Stimulated activated naive CD8-positive, alpha-beta T cell treated with anti-CD3 and anti-CD28 coated beads, Interleukin-15, amount 100 ng/mL, for 72 hours (primary cell): ENCODE measurements at regions not wholly inside any gene's neighbourhood (a gene's known extent, or its start where the extent isn't known, plus 50 kb on each side); places are given as distances from the start of the nearest gene placed in this dataset.
A peak's percentile ranks its signal among the peaks of the same experiment; 100 is the strongest.
"Not testable (repeated sequence)": the region's sequence is repeated elsewhere in the genome, so short reads cannot be mapped to it uniquely, and the experiment has no call there.

ENCODE experiments used
- ATAC-seq: fragments of 150-1000 bp; cut with Tn5 transposase; 2 replicates; pipeline ENCODE4 v1.10.0; 2021; ENCODE audit warnings: mild to moderate bottlenecking, moderate library complexity
- DNase-seq, 2 donors: peaks; one replicate each; pipeline ENCODE4 v3.0.0; 2021 to 2022
- H3K27ac Mint-ChIP-seq, 2 donors: one replicate each; pipeline ENCODE4 v1.8.0; 2022; ENCODE audit warnings: mild to moderate bottlenecking in 2 of 2, mixed read lengths in 2 of 2, moderate library complexity in 2 of 2
- H3K27me3 Mint-ChIP-seq: one replicate; pipeline ENCODE4 v1.8.0; 2022; ENCODE audit warnings: mixed read lengths
- H3K4me1 Mint-ChIP-seq: one replicate; pipeline ENCODE4 v1.8.0; 2022; ENCODE audit warnings: mild to moderate bottlenecking, mixed read lengths
- H3K4me3 Mint-ChIP-seq, 2 donors: one replicate each; pipeline ENCODE4 v1.8.0; 2022; ENCODE audit warnings: mild to moderate bottlenecking in 2 of 2, mixed read lengths in 2 of 2, moderate library complexity in 1 of 2
- H3K9me3 Mint-ChIP-seq, 2 donors: one replicate each; pipeline ENCODE4 v1.8.0; 2022; ENCODE audit warnings: mixed read lengths in 2 of 2

DNA sequence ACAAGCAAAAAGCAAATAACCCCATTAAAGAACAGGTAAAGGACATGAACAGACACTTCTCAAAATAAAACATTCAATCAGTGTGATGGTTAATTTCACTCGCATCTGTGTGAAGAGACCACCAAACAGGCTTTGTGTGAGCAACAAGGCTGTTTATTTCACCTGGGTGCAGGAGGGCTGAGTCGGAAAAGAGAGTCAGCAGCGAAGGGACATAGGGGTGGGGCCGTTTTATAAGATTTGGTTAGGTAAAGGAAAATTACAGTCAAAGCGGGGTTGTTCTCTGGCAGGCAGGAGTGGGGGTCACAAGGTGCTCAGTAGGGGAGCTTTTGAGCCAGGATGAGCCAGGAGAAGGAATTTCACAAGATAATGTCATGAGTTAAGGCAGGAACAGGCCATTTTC lies 429.5 kb upstream of the ZNF804A start:
- not testable (repeated sequence) for ATAC-seq, H3K27ac Mint-ChIP-seq, H3K4me1 Mint-ChIP-seq, DNase-seq, H3K27me3 Mint-ChIP-seq, H3K4me3 Mint-ChIP-seq
- peaks cover 6 to 25% of the 10 kb centered on the region in 2 donors for H3K9me3 Mint-ChIP-seq

DNA sequence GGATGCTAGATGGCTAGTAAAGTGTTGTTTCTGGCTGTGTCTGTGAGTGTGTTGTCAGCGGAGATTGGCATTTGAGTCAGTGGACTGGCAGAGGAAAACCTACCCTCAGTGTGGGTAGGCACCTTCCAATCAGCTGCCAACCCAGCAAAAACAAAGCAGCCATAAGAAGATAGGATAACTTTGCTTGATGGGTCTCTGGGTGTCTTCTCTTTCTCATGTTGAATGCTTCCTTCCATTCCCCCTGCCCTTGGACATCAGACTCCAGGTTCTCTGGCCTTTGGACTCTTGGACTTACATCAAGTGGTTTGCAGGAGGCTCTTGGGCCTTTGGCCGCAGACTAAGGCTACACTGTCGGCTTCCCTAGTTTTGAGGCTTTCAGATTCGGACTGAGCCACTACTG lies 429.0 kb upstream of the ZNF804A start:
- DNase-seq: no peak
- H3K27me3 Mint-ChIP-seq: no peaks in the 10 kb centered on the region
- ATAC-seq: no peak
- no peaks in the 10 kb centered on the region for H3K4me1 Mint-ChIP-seq
- no peak overlapping the region for H3K27ac Mint-ChIP-seq
- no peak overlapping the region for H3K4me3 Mint-ChIP-seq
- peaks cover 6 to 25% of the 10 kb centered on the region in 2 donors for H3K9me3 Mint-ChIP-seq

DNA sequence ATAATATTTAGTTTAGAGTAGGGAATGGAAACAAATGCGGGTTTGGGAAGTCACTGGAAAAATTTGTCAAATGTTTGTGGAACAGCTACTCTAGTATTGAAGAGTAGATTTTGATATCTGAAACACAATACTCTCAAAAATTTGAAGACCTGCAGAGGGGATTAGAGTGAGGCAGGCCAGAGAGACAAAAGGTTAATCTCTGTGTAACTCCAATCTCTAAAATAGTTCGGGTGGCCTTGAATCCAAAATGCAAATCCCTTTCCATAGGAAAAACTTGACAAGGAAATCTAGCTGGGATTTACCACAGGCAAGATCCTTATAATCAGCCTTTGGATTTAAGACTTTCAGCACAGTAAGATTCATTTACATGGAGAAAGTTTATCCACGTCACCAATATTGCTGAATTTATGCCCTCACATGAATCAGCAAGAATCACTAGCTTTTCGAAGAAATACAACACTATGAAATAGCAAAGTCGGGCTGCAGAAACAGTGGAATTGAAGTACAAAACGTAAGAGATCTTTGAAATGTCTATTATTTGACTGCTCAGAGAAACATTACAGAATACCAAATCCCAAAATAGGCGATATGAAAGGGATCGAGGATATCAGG lies 423.7 kb upstream of the ZNF804A start:
- no peak for DNase-seq
- Mint-ChIP-seq H3K27me3 (no peaks in the 10 kb centered on the region), H3K9me3 (peaks cover 5 to 11% of the 10 kb centered on the region in 2 donors), H3K4me3 (no peak overlapping the region), H3K4me1 (no peaks in the 10 kb centered on the region), H3K27ac (peak overlapping the region in 1 of 2 donors; percentile 42)
- ATAC-seq: no peak

DNA sequence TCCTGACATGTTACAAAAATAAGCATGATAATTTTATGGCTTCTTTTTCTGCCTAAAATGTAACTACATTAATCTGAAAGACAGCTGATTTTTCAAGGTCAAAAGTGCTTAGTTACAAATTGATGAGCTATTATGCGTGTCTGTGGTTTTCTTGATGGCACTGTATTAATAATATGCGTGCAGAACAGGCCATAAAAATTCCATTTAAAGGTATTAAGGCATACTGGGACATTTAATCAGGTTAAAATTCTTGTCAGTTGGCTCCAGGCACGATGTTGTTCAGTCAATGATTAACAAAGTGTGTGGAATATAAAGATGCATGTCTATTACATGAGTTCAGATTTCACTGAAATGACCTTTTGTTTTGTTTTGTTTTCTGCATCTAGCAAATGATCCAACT lies 420.1 kb upstream of the ZNF804A start:
- no peak for ATAC-seq
- H3K9me3 Mint-ChIP-seq: peaks cover 0 to 5% of the 10 kb centered on the region in 2 donors

DNA sequence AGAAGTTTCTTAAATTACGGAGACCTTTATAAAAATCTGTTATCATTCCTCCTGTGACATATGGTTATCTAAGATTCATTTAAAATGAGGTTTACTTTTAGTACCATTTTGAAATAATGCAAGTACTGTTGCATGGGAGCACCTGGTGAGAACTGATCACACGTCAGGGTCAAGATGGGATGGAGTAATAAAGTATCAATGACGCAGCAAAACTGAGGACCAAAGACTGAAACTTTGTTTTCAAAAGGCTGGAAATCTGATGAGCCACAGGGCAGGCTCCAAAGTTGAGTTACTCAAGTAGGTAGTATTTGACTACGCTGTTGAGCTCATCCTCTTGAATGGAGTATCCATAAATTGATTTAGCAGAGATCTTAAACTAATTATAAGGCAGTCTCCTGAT lies 411.9 kb upstream of the ZNF804A start:
- no peak for ATAC-seq
- Mint-ChIP-seq H3K27ac (no peak overlapping the region), H3K27me3 (no peaks in the 10 kb centered on the region)

More for the DNA sequence above, 420.1 kb upstream of the ZNF804A start:
- Mint-ChIP-seq H3K4me3 (no peak overlapping the region), H3K4me1 (no peaks in the 10 kb centered on the region), H3K27me3 (no peaks in the 10 kb centered on the region), H3K27ac (no peak overlapping the region)
- DNase-seq: no peak

DNA sequence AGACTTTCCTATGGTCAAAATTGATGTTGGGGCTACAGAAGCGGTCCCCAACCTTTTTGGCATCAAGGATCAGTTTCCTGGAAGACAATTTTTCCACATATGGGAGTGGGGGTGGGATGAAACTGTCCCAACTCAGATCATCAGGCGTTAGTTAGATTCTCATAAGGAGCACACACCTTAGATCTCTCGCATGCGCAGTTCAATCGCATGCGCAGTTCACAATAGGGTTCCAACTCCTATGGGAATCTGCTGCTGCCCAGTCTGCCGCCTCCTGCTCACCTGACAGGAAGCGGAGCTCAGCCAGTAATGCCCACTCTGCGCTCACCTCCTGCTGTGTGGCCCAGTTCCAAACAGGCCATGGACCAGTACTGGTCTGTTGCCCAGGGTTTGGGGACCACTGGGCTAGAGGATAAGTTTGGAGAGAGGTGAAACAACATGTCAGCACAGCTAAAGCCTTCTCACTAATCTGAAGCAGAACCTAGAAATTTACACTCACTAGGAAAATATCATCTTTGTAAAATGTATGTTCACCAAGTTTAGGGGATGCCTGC lies 410.8 kb upstream of the ZNF804A start:
- Mint-ChIP-seq H3K27ac (no peak overlapping the region), H3K27me3 (no peaks in the 10 kb centered on the region), H3K4me3 (no peak overlapping the region), H3K4me1 (no peaks in the 10 kb centered on the region), H3K9me3 (peaks cover 0 to 6% of the 10 kb centered on the region in 2 donors)
- DNase-seq: no peak
- ATAC-seq: no peak

More for the DNA sequence above, 411.9 kb upstream of the ZNF804A start:
- no peak overlapping the region for H3K4me3 Mint-ChIP-seq
- no peak for DNase-seq
- H3K4me1 Mint-ChIP-seq: no peaks in the 10 kb centered on the region
- peaks cover 0 to 6% of the 10 kb centered on the region in 2 donors for H3K9me3 Mint-ChIP-seq

DNA sequence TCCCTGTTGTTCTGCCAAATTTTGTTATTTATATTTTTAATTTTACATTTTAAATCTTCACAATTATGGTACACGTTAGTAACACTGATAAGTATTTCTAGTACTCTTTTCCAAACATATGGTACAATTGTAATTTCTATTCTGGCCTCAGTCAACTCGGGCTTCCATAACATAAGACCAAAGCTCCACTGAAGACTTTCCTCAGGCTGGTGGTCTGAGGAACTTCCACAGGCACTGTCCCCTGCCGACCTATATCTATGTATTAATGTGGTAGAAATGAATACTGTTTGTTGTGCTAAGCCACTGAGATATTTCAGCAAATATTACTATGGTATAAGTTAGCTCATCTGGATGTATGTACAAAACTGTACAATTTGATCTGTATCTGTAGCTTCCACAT lies 407.6 kb upstream of the ZNF804A start:
- peaks cover 0 to 6% of the 10 kb centered on the region in 2 donors for H3K9me3 Mint-ChIP-seq
- no peak overlapping the region for H3K27ac Mint-ChIP-seq
- DNase-seq (no peak), ATAC-seq (no peak)
- H3K27me3 Mint-ChIP-seq: no peaks in the 10 kb centered on the region
- H3K4me1 Mint-ChIP-seq: no peaks in the 10 kb centered on the region
- H3K4me3 Mint-ChIP-seq: no peak overlapping the region

DNA sequence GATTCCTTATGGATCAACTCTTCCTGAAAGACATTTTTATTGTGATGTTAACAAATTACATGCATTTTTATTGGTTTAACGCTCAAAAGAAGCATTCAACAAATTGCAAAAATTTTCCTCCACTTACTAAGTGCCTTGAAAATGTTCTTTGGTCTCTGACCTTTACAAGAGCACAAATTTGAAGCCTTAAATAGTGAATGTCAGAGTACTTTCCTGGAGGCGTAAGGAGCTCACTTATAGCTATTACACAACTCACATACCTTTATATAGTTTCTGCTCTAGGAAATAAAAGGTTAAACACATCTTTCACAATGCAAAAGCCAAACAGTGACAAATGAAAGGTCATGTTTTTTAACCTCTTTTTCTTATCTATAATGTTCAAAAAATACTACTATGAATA lies 405.7 kb upstream of the ZNF804A start:
- Mint-ChIP-seq H3K9me3 (peaks cover 0 to 6% of the 10 kb centered on the region in 2 donors), H3K4me1 (no peaks in the 10 kb centered on the region), H3K4me3 (no peak overlapping the region), H3K27ac (no peak overlapping the region), H3K27me3 (no peaks in the 10 kb centered on the region)
- ATAC-seq: no peak
- DNase-seq: no peak

DNA sequence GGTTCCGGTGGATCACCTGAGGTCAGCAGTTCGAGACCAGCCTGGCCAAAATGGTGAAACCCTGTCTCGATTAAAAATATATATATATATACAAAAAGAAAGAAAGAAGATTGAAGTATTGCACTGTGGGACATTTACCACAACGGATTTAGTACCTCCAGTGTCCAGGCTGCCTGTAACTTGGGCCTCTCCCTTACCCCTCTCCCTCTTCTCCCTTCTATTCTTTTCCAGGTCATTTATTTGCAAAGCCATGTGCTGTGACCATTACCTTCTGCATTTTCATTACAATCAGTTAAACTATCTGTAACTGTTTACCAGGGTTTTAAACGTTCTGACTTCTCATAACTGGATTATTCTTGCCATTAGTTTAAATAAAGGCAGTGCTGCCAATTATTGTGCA lies 400.9 kb upstream of the ZNF804A start:
- Mint-ChIP-seq H3K27ac (no peak overlapping the region), H3K4me1 (no peaks in the 10 kb centered on the region), H3K9me3 (peaks cover 0 to 7% of the 10 kb centered on the region in 2 donors), H3K4me3 (no peak overlapping the region), H3K27me3 (no peaks in the 10 kb centered on the region)
- DNase-seq (no peak), ATAC-seq (no peak)

DNA sequence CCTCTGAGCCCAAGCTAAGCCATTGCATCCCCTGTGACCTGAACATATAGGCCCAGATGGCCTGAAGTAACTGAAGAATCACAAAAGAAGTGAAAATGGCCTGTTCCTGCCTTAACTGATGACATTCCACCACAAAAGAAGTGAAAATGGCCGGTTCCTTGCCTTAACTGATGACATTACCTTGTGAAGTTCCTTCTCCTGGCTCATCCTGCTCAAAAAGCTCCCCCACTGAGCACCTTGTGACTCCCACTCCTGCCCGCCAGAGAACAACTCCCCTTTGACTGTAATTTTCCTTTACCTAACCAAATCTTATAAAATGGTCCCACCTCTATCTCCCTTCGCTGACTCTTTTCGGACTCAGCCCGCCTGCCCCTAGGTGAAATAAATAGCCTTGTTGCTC lies 399.5 kb upstream of the ZNF804A start:
- ATAC-seq, H3K4me1 Mint-ChIP-seq: not testable (repeated sequence)

DNA sequence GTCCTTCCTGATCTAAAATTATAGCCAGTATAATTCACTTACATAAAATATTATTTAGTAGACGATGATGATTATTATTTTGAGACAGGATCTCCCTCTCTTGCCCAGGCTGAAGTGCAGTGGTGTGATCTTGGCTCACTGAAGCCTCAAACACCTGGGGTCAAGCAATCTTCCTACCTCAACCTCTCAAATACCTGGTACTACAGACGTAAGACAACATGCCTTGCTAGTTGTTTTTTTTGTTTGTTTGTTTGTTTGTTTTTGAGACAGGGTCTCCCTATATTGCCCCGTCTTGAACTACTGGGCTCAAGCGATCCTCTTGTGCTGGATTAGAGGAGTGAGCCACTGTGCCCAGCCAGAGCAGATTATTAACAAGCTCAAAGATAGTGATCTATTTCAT lies 399.1 kb upstream of the ZNF804A start:
- no peak for ATAC-seq
- DNase-seq: no peak
- H3K27ac Mint-ChIP-seq: no peak overlapping the region
- H3K9me3 Mint-ChIP-seq: peaks cover 0 to 7% of the 10 kb centered on the region in 2 donors
- no peaks in the 10 kb centered on the region for H3K27me3 Mint-ChIP-seq
- no peak overlapping the region for H3K4me3 Mint-ChIP-seq
- no peaks in the 10 kb centered on the region for H3K4me1 Mint-ChIP-seq

More for the DNA sequence above, 399.5 kb upstream of the ZNF804A start:
- not testable (repeated sequence) for H3K9me3 Mint-ChIP-seq, H3K27me3 Mint-ChIP-seq, H3K27ac Mint-ChIP-seq, DNase-seq, H3K4me3 Mint-ChIP-seq

DNA sequence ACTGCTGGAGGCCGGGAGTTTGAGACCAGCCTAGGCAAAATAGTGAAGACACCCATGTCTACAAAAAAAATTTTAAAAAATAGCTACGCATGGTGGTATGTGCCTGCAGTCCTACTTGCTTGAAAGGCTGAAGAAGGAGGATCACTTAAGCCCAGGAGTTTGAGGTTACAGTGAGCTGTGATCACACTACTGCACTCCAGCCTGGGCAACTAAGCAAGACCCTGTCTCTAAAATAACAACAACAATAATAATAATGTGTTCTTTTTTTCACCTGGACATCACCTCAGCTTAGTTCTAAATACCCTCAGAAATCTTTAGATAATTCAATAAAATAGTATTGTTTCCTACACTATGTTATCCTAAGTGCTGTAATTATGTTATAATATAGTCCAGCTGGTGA lies 397.1 kb upstream of the ZNF804A start:
- Mint-ChIP-seq H3K9me3 (peaks cover 0 to 7% of the 10 kb centered on the region in 2 donors), H3K4me3 (no peak overlapping the region), H3K27ac (no peak overlapping the region), H3K27me3 (no peaks in the 10 kb centered on the region), H3K4me1 (no peaks in the 10 kb centered on the region)
- DNase-seq (no peak), ATAC-seq (no peak)

DNA sequence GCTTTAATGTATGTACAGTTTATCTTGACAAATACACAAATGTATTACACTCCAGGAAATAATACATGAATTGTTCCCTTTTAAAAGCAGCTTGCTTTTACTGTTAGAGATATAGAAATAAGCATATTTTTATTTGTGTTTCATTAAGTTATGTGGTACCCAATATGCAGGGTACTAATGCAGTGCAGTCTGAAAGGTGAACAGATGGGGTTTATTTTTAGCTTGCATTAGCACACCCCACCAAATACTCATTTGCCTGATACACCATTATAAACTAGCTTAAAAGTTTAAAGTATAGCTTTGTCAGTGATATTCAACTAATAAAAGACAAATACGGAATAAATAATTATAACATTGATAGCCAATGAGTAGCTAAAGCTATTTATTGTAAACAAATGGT lies 394.7 kb upstream of the ZNF804A start:
- no peaks in the 10 kb centered on the region for H3K4me1 Mint-ChIP-seq
- H3K9me3 Mint-ChIP-seq: peaks cover 0 to 7% of the 10 kb centered on the region in 2 donors
- ATAC-seq: no peak
- DNase-seq: no peak
- no peaks in the 10 kb centered on the region for H3K27me3 Mint-ChIP-seq
- no peak overlapping the region for H3K4me3 Mint-ChIP-seq
- no peak overlapping the region for H3K27ac Mint-ChIP-seq

DNA sequence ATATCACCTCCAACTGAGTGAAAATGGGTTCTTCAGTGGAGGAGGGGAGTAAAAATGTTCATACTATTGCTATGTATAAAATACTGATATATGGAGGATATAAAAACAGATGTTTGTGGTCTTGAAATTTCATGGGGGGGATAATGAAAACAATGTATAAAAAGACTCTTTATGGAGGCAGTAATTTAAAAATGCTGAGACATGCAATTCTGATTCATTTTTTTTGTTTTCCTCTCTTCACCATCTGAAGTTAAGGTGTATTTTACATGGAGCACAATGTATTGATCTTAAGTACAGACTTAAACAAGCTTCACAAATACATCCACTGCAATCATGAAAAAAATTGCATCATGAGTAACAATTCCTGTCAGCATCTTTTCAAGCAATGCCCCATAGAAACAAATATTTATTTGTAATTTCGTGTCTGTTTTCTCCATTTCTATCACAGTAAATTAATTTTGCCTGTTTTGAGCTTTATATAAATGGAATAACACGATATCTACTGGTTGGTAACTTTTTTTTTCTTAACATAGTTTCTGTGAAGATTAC lies 393.2 kb upstream of the ZNF804A start:
- H3K4me3 Mint-ChIP-seq: no peak overlapping the region
- no peak for ATAC-seq
- no peaks in the 10 kb centered on the region for H3K4me1 Mint-ChIP-seq
- no peak for DNase-seq
- H3K27me3 Mint-ChIP-seq: no peaks in the 10 kb centered on the region
- no peak overlapping the region for H3K27ac Mint-ChIP-seq
- no peaks in the 10 kb centered on the region for H3K9me3 Mint-ChIP-seq

DNA sequence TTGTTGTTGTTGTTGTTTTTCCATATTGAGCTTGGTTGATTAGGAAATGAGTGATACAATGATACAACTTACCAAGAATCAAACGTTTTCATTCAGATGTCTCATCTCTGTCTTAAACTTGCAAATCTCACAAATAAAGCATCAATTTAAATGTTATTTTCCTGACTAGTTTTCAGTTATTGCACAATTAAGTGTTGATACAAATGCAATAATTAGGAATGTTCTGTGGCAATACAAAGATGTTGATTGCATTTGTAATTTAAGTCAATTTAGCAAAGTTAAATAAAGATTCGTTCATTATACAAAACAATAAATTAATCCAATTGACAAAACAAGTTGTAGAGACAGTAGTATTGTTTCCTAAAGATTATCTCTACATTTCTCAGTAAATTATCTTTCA lies 392.3 kb upstream of the ZNF804A start:
- ATAC-seq: no peak
- H3K27me3 Mint-ChIP-seq: no peaks in the 10 kb centered on the region
- H3K4me1 Mint-ChIP-seq: no peaks in the 10 kb centered on the region
- H3K4me3 Mint-ChIP-seq: no peak overlapping the region
- no peaks in the 10 kb centered on the region for H3K9me3 Mint-ChIP-seq
- no peak for DNase-seq
- no peak overlapping the region for H3K27ac Mint-ChIP-seq

DNA sequence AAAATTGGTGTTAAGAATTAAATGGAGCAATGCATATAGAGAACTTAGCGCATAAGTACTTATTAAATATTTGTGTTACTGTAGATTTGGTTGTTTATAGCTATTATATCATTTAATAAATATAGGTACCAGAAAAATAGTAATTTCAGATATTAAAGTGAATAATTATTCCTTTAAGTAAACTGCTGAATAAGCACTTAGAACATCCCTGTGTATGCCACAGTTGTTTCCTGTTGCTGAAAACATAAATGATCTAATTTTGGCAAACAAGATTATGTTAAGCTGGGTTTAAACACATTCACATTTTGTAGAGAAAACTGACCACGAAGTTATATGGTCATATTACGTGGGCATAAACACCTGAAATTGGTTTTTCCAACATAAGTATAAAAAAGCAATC lies 388.0 kb upstream of the ZNF804A start:
- no peak overlapping the region for H3K4me3 Mint-ChIP-seq
- H3K4me1 Mint-ChIP-seq: no peaks in the 10 kb centered on the region
- peaks cover 0 to 11% of the 10 kb centered on the region in 2 donors for H3K9me3 Mint-ChIP-seq
- DNase-seq (no peak), ATAC-seq (no peak)
- H3K27me3 Mint-ChIP-seq: no peaks in the 10 kb centered on the region
- H3K27ac Mint-ChIP-seq: no peak overlapping the region

DNA sequence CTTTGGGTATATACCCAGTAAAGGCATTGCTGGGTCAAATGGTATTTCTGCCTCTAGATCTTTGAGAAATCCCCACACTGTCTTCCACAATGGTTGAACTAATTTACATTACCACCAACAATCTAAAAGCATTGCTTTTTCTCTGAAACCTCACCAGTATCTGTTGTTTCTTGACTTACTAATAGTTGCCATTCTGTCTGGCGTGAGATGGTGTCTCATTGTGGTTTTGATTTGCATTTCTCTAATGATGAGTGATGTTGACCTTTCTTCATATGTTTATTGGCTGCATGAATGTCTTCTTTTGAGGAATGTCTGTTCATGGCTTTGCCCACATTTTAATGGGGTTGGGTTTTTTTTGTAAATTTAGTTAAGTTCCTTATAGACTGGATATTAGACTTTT lies 382.6 kb upstream of the ZNF804A start:
- ATAC-seq (no peak), DNase-seq (no peak)
- no peak overlapping the region for H3K27ac Mint-ChIP-seq
- no peaks in the 10 kb centered on the region for H3K4me1 Mint-ChIP-seq
- H3K4me3 Mint-ChIP-seq: no peak overlapping the region
- peaks cover 10 to 22% of the 10 kb centered on the region in 2 donors for H3K9me3 Mint-ChIP-seq
- H3K27me3 Mint-ChIP-seq: no peaks in the 10 kb centered on the region
